Upper lobe of left lung (tissue), 4 donors: ENCODE measurements at regions not wholly inside any gene's neighbourhood (a gene's known extent, or its start where the extent isn't known, plus 50 kb on each side); places are given as distances from the start of the nearest gene placed in this dataset.

Experiments
- CTCF ChIP-seq, 6 experiments: fragments of 450-650 bp in 4 of 6; fragments of 200-600 bp in 2 of 6; sonication (generic) in 2 of 6; IDR thresholded peaks; one replicate each; pipeline ENCODE4 v1.5.1; 2016 to 2019; ENCODE audit warnings: antibody characterized with exemption in 6 of 6
- POLR2A ChIP-seq, 4 donors: fragments of 450-650 bp; IDR thresholded peaks; one replicate each; pipeline ENCODE4 v1.5.1; 2016 to 2017; ENCODE audit warnings: antibody characterized with exemption in 4 of 4, mild to moderate bottlenecking in 2 of 4
- POLR2AphosphoS5 ChIP-seq, 2 donors: sonication (generic); formaldehyde crosslinking; IDR thresholded peaks; one replicate each; pipeline ENCODE4 v1.5.1; 2017; ENCODE audit warnings: antibody characterized with exemption in 2 of 2

- TF ChIP-seq CTCF (IDR thresholded peaks at IDR 0.05) (no peak), POLR2A (IDR thresholded peaks at IDR 0.05) (no peak), POLR2AphosphoS5 (IDR thresholded peaks at IDR 0.05) (no peak)
Observed at GRCh38 chr13:91097269-91097668, 250.2 kb upstream of the MIR17HG start.
